ENCODE measurements at regions not wholly inside any gene's neighbourhood (a gene's known extent, or its start where the extent isn't known, plus 50 kb on each side); places are given as distances from the start of the nearest gene placed in this dataset.

- Histone ChIP-seq H3K4me3 (ENCODE audit: low read depth, low read length) (no peak overlapping the region), H3K27me3 (replicated peaks) (no peaks in the 10 kb centered on the region), H3K27ac (no peak overlapping the region), H3K36me3 (replicated peaks) (no peaks in the 10 kb centered on the region)
- DNase-seq: no peak
- in situ Hi-C loops (cut with HindIII; ENCODE audit: low pct_ligation_motif_present, low sequenced_read_pairs): no loop called here
- TF ChIP-seq CTCF (IDR thresholded peaks at IDR 0.05; ENCODE audit: low read depth, low read length, missing control alignments): no peak
These were observed 571.2 kb downstream of the ADCYAP1 start for GRCh38 chr18:1475867-1476266.

- DNase-seq: no peak
- Histone ChIP-seq H3K36me3 (replicated peaks) (no peaks in the 10 kb centered on the region), H3K4me3 (ENCODE audit: low read depth, low read length) (no peak overlapping the region), H3K27me3 (replicated peaks) (no peaks in the 10 kb centered on the region), H3K27ac (no peak overlapping the region)
- no peak for TF ChIP-seq CTCF (IDR thresholded peaks at IDR 0.05; ENCODE audit: low read depth, low read length, missing control alignments)
- in situ Hi-C loops (cut with HindIII; ENCODE audit: low pct_ligation_motif_present, low sequenced_read_pairs): no loop called here
These were observed 575.6 kb downstream of the ADCYAP1 start for GRCh38 chr18:1480309-1480708.

- Histone ChIP-seq H3K36me3 (replicated peaks) (no peaks in the 10 kb centered on the region), H3K4me3 (ENCODE audit: low read depth, low read length) (no peak overlapping the region), H3K27me3 (replicated peaks) (no peaks in the 10 kb centered on the region), H3K27ac (no peak overlapping the region)
- no peak for TF ChIP-seq CTCF (IDR thresholded peaks at IDR 0.05; ENCODE audit: low read depth, low read length, missing control alignments)
- DNase-seq: no peak
- in situ Hi-C loops (cut with HindIII; ENCODE audit: low pct_ligation_motif_present, low sequenced_read_pairs): no loop called here
These were observed 576.9 kb downstream of the ADCYAP1 start for GRCh38 chr18:1481577-1481976.

- Histone ChIP-seq H3K27me3 (replicated peaks) (no peaks in the 10 kb centered on the region), H3K4me3 (ENCODE audit: low read depth, low read length) (no peak overlapping the region), H3K27ac (no peak overlapping the region), H3K36me3 (replicated peaks) (no peaks in the 10 kb centered on the region)
- in situ Hi-C loops (cut with HindIII; ENCODE audit: low pct_ligation_motif_present, low sequenced_read_pairs): no loop called here
- no peak for DNase-seq
- TF ChIP-seq CTCF (IDR thresholded peaks at IDR 0.05; ENCODE audit: low read depth, low read length, missing control alignments): no peak
These were observed 578.7 kb downstream of the ADCYAP1 start for GRCh38 chr18:1483385-1483784.

- no peak for DNase-seq
- no peak overlapping the region for H3K4me3 ChIP-seq (ENCODE audit: low read depth, low read length)
- in situ Hi-C loops (cut with HindIII; ENCODE audit: low pct_ligation_motif_present, low sequenced_read_pairs): no loop called here
These were observed 582.8 kb downstream of the ADCYAP1 start for GRCh38 chr18:1487457-1487856.

More at GRCh38 chr18:1487457-1487856, 582.8 kb downstream of the ADCYAP1 start:
- Histone ChIP-seq H3K27me3 (replicated peaks) (no peaks in the 10 kb centered on the region), H3K27ac (no peak overlapping the region), H3K36me3 (replicated peaks) (no peaks in the 10 kb centered on the region)
- TF ChIP-seq CTCF (IDR thresholded peaks at IDR 0.05; ENCODE audit: low read depth, low read length, missing control alignments): no peak
